PC-9 (cell line): ENCODE measurements at regions not wholly inside any gene's neighbourhood (a gene's known extent, or its start where the extent isn't known, plus 50 kb on each side); places are given as distances from the start of the nearest gene placed in this dataset.

Source experiments
- CTCF ChIP-seq: fragments of 200-600 bp; sonication (generic); conservative IDR thresholded peaks from 2 replicates; pipeline ENCODE4 v1.6.1; 2017; ENCODE audit warnings: mixed run types, antibody characterized with exemption, mild to moderate bottlenecking, moderate library complexity
- EZH2 ChIP-seq: fragments of 200-600 bp; sonication (generic); IDR thresholded peaks from 2 replicates; pipeline ENCODE4 v1.8.0; 2017; ENCODE audit warnings: antibody characterized with exemption, low read depth

DNA sequence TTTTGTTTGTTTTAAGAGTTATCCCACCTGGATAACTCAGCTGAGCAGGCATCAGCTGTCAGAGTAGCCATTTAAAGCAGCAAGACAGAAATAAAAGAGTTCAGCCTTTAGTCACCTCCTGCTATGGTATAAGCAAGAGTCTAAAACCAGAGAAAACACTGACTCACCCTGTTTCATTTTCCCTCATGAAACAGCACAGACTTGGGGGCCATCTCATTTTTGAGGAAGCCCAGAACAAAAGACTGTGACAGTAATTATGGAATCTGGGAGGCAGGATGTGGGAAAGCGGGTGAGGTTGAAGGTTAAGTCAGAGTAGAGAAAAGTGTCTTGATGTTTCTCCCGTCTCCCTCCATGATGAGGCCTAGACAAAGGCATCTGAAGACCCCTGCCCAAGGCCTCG, 90.2 kb upstream of the FAM174A start:
- TF ChIP-seq CTCF (no peak), EZH2 (no peak)
